ENCODE measurements at regions not wholly inside any gene's neighbourhood (a gene's known extent, or its start where the extent isn't known, plus 50 kb on each side); places are given as distances from the start of the nearest gene placed in this dataset.

DNA sequence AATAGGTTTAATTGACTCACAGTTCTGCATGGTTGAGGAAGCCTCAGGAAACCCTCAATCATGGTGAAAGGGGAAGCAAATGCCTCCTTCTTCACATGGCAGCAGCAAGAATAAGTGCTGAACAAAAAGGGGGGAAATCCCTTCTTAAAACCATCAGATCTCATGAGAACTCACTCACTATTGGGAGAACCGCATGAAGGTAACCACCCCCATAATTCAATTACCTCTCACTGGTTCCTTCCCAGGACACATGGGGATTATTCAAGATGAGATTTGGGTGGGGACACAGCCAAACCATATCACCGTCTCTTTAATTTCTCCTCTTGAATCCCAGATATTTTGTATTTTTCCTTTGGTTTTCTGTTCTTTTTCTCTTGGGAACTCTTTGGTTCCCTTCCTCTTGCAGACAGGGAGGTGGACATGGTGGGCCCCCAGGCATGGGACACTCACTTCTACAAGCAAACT is 223.6 kb downstream of the TBXT start:
- no peak for TF ChIP-seq BHLHE40 (IDR thresholded peaks at IDR 0.05; ENCODE audit: borderline replicate concordance)
- no peak for TF ChIP-seq ELF4 (IDR thresholded peaks at IDR 0.05)
- TF ChIP-seq SP1 (IDR thresholded peaks at IDR 0.05): no peak
- no peak for TF ChIP-seq LEF1 (IDR thresholded peaks at IDR 0.05; ENCODE audit: borderline replicate concordance)
- TF ChIP-seq NFRKB (IDR thresholded peaks at IDR 0.05): no peak
- TF ChIP-seq ARNT (IDR thresholded peaks at IDR 0.05): no peak
- TF ChIP-seq FOXM1 (IDR thresholded peaks at IDR 0.05; ENCODE audit: borderline replicate concordance): no peak
- TF ChIP-seq SUZ12 (IDR thresholded peaks at IDR 0.05): no peak
- TF ChIP-seq FOXK2 (IDR thresholded peaks at IDR 0.05): no peak
- TF ChIP-seq L3MBTL2 (conservative IDR thresholded peaks at IDR 0.05): no peak
- no peak for TF ChIP-seq FOXA1 (IDR thresholded peaks at IDR 0.05)
- TF ChIP-seq TARDBP (IDR thresholded peaks at IDR 0.05): no peak

All from HEK293T (cell line).